ENCODE measurements at regions not wholly inside any gene's neighbourhood (a gene's known extent, or its start where the extent isn't known, plus 50 kb on each side); places are given as distances from the start of the nearest gene placed in this dataset.
"Not testable (repeated sequence)": the region's sequence is repeated elsewhere in the genome, so short reads cannot be mapped to it uniquely, and the experiment has no call there.

DNA sequence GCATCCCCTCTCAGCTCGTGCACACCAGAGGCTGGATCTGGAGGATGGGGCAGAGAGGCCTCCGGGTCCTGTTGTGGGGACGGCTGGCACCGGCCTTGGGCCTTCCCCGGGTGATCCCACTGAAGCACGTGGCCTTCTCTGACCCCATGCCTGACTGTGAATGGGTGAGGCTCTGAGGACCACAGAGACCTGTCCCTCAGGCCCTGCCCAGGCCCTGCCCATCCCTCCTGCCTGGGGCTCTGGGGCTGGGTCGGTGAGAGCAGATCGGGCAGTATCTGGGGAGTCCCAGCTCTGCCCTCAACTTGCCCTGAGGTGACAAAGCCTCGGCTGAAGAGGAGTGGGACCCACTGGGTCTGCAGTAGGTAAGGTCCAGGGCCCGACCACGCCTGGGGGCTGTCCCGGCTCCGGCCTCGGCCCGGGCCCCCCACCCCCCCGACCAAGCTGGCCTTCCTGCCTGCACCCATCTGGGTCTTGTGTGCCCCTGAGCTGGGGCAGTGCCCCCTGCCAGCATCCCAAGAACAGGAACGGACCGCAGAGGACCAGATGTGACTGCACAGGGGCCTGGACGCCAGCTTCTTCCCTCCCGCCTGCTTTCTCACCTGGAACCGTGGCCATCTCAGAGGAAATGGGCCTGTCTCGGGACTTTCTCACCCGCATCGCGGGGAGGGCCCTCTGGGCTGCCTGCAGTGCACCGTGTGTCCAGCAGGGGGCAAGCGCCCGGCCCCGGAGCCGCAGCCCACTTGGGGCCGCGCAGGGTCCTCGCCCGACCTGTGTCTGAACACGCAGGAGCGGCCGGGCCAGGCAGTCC, 255.9 kb downstream of the PARP8 start:
- H3K4me1 ChIP-seq (ENCODE audit: control insufficient read depth, insufficient read depth, low read length); CTCF ChIA-PET; H3K36me3 ChIP-seq (ENCODE audit: control insufficient read depth in 2 of 2, insufficient read depth in 1 of 2, low read length in 2 of 2); H3K27ac ChIP-seq (ENCODE audit: extremely low read depth, low read depth, low read length); H3K4me3 ChIP-seq (ENCODE audit: low read depth, low read length); H3K9me3 ChIP-seq (ENCODE audit: control insufficient read depth, insufficient read depth, low read depth, low read length); POLR2A ChIA-PET: not testable (repeated sequence)
- TF ChIP-seq, protein P1, sequence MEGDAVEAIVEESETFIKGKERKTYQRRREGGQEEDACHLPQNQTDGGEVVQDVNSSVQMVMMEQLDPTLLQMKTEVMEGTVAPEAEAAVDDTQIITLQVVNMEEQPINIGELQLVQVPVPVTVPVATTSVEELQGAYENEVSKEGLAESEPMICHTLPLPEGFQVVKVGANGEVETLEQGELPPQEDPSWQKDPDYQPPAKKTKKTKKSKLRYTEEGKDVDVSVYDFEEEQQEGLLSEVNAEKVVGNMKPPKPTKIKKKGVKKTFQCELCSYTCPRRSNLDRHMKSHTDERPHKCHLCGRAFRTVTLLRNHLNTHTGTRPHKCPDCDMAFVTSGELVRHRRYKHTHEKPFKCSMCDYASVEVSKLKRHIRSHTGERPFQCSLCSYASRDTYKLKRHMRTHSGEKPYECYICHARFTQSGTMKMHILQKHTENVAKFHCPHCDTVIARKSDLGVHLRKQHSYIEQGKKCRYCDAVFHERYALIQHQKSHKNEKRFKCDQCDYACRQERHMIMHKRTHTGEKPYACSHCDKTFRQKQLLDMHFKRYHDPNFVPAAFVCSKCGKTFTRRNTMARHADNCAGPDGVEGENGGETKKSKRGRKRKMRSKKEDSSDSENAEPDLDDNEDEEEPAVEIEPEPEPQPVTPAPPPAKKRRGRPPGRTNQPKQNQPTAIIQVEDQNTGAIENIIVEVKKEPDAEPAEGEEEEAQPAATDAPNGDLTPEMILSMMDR (tag by site-specific recombination; IDR thresholded peaks at IDR 0.05): peak; percentile 43
- TF ChIP-seq, protein P2, sequence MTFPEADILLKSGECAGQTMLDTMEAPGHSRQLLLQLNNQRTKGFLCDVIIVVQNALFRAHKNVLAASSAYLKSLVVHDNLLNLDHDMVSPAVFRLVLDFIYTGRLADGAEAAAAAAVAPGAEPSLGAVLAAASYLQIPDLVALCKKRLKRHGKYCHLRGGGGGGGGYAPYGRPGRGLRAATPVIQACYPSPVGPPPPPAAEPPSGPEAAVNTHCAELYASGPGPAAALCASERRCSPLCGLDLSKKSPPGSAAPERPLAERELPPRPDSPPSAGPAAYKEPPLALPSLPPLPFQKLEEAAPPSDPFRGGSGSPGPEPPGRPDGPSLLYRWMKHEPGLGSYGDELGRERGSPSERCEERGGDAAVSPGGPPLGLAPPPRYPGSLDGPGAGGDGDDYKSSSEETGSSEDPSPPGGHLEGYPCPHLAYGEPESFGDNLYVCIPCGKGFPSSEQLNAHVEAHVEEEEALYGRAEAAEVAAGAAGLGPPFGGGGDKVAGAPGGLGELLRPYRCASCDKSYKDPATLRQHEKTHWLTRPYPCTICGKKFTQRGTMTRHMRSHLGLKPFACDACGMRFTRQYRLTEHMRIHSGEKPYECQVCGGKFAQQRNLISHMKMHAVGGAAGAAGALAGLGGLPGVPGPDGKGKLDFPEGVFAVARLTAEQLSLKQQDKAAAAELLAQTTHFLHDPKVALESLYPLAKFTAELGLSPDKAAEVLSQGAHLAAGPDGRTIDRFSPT (tag by site-specific recombination; IDR thresholded peaks at IDR 0.05): 0 out of 2 replicates have a peak, but pooled peaks have one; percentile 13
- TF ChIP-seq GLIS2 (tag by site-specific recombination; IDR thresholded peaks at IDR 0.05): 0 out of 2 replicates have a peak, but pooled peaks have one; percentile 44
- TF ChIP-seq ZNF335 (tag by site-specific recombination; conservative IDR thresholded peaks at IDR 0.05): peak; percentile 74

DNA sequence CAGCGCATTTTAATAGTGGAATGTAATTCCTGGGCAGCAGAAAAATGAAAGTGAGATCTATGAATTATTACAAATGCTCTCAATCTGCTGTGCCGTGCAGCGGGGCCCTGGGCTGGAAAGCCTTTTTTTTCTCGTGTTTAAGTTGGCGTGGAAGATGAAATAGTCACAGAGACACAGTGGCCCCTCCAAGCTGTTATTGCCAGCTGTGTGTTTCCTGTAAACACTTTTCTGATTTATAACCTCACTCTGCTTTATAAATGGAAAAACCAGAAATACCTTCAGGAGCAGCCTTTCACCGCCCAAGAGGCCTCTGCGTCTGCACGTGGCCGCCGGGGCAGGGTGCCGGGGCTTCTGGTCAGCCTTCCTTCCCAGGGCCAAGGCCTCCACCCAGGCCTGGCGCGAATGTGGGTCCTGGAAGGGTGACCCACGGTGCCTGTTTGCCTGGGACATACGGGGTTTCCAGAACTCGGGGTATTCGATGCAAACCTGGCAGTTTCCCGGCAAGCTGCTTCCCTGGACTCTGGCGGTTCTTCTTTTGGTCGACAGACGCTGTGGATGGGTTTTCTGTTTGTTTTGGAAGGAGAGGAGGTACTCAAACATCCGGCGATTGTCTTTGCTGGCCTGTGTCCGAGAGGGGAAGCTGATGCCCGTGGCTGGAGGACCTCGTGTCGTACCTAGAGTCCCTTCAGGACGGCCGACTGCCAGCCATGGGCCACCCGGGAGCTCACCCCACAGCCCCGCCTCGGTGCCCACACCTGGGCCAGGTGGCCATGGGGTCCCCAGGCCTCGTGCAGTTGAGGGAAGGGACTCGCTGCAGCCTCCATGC, 256.7 kb downstream of the PARP8 start:
- H3K4me3 ChIP-seq (ENCODE audit: low read depth, low read length): no peak overlapping the region
- H3K4me1 ChIP-seq (ENCODE audit: control insufficient read depth, insufficient read depth, low read length): no peaks in the 10 kb centered on the region
- ChIA-PET POLR2A (no interaction called here), CTCF (no interaction called here)
- no peaks in the 10 kb centered on the region for H3K9me3 ChIP-seq (ENCODE audit: control insufficient read depth, insufficient read depth, low read depth, low read length)
- no peak overlapping the region for H3K27ac ChIP-seq (ENCODE audit: extremely low read depth, low read depth, low read length)
- TF ChIP-seq ZNF558 (tag by site-specific recombination; IDR thresholded peaks at IDR 0.05): no peak
- TF ChIP-seq KLF10 (tag by site-specific recombination; IDR thresholded peaks at IDR 0.05): no peak
- no peak for TF ChIP-seq FEZF1 (tag by site-specific recombination; IDR thresholded peaks at IDR 0.05)
- no peak for TF ChIP-seq ZNF112 (tag by site-specific recombination; IDR thresholded peaks at IDR 0.05)
- TF ChIP-seq, protein P3, sequence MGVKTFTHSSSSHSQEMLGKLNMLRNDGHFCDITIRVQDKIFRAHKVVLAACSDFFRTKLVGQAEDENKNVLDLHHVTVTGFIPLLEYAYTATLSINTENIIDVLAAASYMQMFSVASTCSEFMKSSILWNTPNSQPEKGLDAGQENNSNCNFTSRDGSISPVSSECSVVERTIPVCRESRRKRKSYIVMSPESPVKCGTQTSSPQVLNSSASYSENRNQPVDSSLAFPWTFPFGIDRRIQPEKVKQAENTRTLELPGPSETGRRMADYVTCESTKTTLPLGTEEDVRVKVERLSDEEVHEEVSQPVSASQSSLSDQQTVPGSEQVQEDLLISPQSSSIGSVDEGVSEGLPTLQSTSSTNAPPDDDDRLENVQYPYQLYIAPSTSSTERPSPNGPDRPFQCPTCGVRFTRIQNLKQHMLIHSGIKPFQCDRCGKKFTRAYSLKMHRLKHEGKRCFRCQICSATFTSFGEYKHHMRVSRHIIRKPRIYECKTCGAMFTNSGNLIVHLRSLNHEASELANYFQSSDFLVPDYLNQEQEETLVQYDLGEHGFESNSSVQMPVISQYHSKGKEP (tag by site-specific recombination; IDR thresholded peaks at IDR 0.05): no peak
- TF ChIP-seq KLF1 (tag by site-specific recombination; IDR thresholded peaks at IDR 0.05): no peak
- TF ChIP-seq, protein P4, sequence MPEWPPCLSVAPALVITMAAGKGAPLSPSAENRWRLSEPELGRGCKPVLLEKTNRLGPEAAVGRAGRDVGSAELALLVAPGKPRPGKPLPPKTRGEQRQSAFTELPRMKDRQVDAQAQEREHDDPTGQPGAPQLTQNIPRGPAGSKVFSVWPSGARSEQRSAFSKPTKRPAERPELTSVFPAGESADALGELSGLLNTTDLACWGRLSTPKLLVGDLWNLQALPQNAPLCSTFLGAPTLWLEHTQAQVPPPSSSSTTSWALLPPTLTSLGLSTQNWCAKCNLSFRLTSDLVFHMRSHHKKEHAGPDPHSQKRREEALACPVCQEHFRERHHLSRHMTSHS (tag by site-specific recombination; IDR thresholded peaks at IDR 0.05): no peak
- TF ChIP-seq, protein P5, sequence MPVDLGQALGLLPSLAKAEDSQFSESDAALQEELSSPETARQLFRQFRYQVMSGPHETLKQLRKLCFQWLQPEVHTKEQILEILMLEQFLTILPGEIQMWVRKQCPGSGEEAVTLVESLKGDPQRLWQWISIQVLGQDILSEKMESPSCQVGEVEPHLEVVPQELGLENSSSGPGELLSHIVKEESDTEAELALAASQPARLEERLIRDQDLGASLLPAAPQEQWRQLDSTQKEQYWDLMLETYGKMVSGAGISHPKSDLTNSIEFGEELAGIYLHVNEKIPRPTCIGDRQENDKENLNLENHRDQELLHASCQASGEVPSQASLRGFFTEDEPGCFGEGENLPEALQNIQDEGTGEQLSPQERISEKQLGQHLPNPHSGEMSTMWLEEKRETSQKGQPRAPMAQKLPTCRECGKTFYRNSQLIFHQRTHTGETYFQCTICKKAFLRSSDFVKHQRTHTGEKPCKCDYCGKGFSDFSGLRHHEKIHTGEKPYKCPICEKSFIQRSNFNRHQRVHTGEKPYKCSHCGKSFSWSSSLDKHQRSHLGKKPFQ (tag by site-specific recombination; IDR thresholded peaks at IDR 0.05): no peak
- H3K36me3 ChIP-seq (ENCODE audit: control insufficient read depth in 2 of 2, insufficient read depth in 1 of 2, low read length in 2 of 2): no peaks in the 10 kb centered on the region
